SK-MEL-5 (cell line): ENCODE measurements at regions not wholly inside any gene's neighbourhood (a gene's known extent, or its start where the extent isn't known, plus 50 kb on each side); places are given as distances from the start of the nearest gene placed in this dataset.

Experiments used
- DNase-seq: peaks from one replicate; pipeline ENCODE4 v3.0.0-alpha.2; 2016; ENCODE audit warnings: low read depth, low spot score
- in situ Hi-C: cut with HindIII; loops from 2 replicates; pipeline ENCODE4 v1.10.0; 2016; ENCODE audit warnings: low sequenced_read_pairs, high pct_unique_total_duplicates, low pct_unique_long_range_greater_than_20kb

DNA sequence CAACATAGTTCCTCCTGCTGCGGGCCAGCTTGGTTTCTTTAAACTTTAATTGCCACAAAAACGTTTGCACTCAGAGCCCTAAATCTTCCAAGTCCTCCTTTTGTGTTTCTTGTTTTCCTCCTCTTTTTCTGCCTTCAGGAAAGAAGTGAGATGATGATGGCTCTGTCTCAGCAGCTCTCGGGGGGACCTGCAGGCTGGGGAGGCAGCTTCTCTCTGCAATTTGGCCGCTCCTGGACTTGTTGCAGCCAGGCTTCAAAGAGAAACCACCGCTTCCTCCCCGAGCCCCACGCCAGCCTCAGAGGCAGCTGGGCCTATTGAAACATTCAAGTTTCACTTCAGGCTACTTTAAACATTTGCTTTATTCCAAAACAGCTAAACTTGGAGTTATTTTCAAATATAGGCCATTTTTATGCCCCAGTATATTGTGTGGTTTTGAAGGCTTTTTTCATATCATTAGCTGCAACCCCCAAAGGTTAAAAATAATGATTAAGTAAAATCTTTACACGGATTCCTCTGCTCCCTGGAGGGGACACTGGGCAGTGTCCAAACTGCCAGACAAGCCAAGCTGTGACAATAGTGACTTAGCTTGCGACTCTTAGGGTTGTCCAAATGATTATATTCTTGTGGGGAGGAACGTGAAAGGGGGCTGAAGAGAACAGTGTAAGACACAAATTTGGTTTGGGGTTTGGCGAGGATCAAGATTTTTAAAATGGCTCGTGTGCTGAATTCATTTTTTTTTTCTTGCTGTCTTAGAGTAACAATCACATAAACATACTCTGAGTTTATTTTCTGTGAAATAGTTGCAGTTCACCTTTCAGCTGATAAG, 330.8 kb downstream of the DLEU7 start:
- DNase-seq: peak; percentile 66
- in situ Hi-C loops: no loop called here

DNA sequence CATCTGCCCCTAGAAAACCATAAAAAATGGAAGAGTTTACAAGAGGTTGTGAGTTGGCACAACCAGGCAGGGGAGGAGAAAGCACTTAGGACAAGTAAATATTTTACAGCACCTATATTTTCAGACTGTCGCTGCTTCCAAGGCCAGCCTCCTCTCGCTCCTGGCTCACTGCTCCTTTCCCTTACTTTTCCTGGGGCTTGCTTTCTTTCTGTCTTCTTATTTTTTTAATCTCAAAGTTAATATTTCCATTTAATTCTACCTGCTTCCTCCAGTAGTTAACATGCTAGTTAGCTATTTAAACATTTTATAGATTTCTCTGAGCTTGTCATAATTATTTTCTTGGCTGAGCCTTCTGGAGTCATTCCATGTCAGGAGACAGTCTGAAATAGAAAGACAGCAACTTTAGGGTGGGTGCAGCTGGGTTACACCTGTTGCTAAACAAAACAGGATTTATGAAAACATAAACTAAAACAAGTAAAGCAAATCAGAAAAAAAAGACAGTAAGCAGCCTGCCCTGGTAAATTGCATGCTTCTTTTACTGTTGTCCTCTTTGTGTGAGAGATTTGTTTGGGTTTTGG, 330.1 kb downstream of the DLEU7 start:
- DNase-seq: peak; percentile 26
- in situ Hi-C loops: no loop called here

DNA sequence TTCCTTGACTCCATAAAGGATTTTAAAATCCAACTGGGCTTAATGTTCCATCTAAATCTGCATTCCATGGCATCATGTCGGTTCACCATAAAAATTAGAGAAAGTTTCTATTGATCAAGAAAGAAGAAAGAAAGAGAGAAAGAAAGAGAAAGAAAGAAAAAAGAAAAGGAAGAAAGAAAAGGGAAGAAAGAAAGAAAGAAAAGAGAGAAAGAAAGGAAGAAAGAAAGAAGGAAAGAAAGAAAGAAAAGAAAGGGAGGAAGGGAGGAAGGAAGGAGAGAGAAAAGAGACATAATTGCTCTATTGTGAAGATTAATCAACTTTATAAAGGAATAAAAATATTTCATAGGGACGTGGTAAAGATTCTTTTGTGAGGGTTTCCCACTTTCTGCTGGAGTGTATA, 329.2 kb downstream of the DLEU7 start:
- in situ Hi-C loops: no loop called here
- no peak for DNase-seq

DNA sequence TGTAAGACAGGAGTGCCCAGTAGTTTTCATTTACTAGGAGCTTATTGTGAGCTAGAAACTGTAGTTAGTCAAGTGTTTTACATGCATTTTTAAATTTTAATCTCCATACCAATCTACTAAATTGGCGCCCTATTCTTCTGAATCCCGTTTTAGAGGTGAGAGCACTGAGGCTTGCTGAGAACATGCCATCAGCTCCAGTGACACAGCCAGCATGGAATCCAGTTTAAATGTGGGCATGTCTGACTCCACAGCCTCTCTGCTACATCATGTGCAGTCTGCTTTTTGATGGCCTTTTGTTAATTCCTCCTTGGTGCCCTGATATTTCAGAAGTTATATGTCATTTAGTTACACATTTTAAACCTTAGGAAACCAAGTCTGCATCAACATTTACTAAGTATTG, 325.4 kb downstream of the DLEU7 start:
- no peak for DNase-seq
- in situ Hi-C loops: no loop called here

DNA sequence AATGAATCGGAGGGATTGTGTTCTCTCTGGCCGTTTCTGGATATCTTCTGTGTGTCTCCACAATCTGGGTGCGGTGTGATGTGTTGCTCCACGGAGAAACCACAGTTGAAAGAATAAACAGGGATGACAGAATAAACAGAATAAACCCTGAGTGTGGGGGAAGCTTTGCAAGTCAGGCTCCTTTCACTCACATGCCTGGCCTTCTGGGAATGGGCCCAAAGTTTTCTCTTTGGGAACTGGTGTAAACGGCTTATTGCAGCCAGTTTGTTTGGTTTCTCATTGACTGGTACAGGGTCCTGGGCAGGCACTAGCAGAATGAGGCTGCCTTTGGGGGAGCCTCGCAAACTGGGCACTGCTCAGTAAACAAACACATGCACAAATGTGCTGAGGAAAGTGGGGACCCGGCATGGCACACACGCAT, 324.7 kb downstream of the DLEU7 start:
- in situ Hi-C loops: no loop called here
- peak; percentile 16 for DNase-seq

DNA sequence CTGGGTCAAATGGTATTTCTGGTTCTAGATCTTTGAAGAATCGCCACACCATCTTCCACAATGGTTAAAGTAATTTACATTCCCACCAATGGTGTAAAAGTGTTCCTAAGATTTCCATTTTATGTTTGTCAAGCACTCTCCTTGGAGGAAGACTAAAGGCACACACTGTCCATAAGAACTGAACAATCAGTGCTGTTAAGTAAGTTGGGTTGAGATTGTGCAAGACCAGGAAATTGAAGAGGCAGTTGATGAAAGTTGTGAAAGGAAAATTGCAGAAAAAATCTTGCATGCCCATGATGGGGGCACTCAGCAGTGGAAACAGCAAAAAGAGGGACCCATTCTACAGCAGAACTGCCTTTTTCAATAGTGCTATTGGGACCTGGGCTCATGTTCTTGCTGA, 323.6 kb downstream of the DLEU7 start:
- DNase-seq: no peak
- in situ Hi-C loops: no loop called here

DNA sequence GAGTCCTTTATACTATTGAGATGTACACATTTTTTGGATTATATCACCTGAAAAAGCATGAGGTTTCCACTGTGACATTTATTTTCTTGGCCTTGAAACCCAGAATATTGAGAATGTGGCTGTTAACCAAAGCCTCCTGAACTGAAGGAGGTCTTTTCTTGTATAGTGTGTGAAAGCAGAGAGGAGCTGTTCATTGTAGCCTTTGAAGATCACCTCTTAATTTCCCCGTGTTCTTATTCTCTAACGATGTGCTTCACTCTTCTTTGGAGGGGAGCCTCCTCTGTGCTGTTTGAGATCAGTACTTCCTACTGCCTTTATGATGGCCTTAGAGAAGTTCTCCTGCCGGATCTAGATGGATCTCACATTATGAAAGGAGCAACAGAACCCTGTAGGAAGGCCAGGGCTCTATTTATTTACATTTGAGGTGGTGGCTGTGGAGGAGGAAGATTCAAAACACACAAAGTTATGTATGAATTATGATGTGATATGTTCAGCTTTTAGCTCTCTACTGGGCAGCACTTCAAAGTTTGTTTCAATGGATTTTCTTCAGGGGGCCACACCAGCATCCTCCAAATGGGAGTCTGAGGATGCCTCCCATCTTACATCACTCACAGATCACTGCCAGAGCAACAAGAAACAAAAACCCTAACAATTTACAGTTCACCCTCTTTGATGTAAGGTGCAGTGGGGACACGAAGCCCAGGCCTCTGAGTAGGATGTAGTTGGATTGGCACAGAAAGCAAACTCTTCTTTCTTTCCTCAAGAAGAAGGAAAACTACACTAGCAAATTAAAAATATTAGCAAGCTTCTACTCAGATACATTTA, 322.3 kb downstream of the DLEU7 start:
- in situ Hi-C loops: no loop called here

DNA sequence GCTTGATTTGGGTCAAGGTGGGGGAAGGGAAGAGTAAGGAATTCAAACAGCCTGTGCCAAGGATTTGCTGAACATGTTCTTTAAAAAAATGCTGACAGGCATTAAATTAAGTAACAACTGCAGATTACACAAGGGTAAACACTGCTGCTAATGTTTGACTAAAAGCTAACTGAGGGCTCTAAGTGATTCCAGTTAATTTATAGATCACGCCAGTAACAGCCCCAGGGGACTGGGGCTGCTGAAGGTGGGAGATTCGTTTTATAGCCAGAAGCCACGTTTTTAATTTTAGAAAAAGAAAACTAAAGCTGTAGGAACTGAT, 321.7 kb downstream of the DLEU7 start:
- no peak for DNase-seq
- in situ Hi-C loops: no loop called here

More for the DNA sequence above, 322.3 kb downstream of the DLEU7 start:
- DNase-seq: no peak

DNA sequence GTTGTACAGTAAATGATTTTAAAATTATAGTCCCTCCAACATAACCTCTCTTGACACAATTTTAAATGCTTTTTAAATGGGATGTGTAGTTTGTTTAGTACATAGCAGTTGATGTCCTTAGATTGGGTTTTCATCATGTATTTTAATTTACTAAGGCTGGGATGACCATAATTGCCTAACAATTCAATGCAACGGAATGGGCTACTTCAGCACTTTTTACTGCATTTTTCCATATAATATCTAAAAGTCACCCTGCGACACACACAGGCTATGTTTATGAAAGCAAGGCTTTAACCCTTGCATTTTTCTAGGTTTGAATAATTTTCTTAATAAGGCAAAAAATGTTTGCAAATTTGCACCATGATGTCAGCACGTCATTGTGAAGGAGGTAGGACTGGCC, 321.0 kb downstream of the DLEU7 start:
- in situ Hi-C loops: no loop called here
- DNase-seq: no peak

DNA sequence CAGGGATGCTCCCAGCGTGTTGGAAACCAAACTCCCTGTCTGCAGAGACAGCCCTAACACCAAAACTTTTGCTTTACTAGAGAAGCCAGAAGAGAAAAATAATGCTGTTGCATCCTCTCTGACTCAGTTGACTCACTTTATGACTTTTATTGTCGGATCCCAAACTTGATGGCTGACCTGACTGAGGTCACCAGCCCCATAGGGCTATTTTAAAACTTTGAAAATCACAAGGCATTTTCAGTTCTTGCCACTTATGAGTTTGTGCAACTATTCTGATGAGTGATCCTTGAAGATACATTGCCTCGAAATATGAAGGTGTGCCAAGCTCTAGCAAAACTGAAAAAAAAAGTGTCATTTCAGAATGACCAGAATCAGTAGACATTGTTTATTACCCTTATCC, 320.2 kb downstream of the DLEU7 start:
- in situ Hi-C loops: no loop called here
- DNase-seq: no peak

DNA sequence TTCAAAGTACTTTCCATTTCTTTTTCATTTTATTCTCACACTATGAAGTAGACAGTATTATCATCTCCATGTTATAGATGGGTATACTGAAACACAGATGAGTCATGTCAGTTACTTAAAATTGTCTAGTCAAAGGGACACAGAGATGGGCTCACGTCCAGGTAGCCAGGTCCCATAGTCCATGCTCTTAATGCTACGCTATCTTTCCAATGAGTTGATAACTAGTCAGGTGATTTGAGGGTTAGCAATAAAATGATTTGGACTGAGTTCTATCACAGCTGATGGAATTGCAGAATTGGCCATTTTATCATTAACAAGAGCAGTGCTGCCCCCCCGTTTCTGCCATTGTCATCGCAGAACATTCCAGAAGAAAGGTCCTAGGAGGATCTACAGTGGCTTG, 318.9 kb downstream of the DLEU7 start:
- in situ Hi-C loops: no loop called here
- DNase-seq: no peak

DNA sequence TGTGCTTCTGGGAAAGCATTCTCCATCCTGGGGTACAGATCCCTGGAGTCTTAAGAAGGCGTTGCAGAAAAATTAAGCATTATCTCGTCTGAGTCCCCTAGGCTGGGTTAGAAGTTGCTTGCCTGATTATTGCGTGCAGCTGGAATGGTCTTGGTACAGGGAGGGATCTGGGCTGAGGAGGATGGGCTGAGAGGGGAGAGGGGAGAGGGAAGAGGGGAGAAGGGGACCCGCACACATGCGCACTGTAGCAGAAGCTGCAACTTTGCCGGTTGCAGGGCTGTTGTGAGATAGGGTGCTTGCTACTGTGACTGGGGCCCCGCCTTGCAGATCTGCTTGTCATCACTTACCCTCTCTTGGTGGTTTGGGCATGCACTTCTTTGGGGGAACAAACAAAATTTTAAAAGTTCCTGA, 316.8 kb downstream of the DLEU7 start:
- DNase-seq: no peak
- in situ Hi-C loops: no loop called here

DNA sequence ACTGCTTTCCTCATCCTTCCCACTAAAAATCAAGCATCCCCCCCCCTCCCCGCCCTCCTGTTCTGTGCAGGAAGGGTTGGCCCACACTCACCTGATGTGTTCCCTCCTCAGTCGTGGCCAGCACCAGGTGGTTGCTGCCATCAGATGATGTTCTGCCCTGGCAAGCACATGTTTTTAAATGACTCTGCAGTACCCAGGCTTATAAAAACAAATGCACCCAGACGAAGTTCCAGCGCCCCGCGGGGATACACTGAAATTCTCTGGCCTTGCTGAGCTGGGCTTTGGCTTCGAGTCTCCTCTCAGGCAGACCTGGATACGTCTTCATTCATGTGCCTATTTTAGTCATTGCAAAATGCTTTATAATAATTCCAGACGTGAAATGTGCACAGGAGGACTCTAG, 316.3 kb downstream of the DLEU7 start:
- in situ Hi-C loops: no loop called here
- DNase-seq: no peak

DNA sequence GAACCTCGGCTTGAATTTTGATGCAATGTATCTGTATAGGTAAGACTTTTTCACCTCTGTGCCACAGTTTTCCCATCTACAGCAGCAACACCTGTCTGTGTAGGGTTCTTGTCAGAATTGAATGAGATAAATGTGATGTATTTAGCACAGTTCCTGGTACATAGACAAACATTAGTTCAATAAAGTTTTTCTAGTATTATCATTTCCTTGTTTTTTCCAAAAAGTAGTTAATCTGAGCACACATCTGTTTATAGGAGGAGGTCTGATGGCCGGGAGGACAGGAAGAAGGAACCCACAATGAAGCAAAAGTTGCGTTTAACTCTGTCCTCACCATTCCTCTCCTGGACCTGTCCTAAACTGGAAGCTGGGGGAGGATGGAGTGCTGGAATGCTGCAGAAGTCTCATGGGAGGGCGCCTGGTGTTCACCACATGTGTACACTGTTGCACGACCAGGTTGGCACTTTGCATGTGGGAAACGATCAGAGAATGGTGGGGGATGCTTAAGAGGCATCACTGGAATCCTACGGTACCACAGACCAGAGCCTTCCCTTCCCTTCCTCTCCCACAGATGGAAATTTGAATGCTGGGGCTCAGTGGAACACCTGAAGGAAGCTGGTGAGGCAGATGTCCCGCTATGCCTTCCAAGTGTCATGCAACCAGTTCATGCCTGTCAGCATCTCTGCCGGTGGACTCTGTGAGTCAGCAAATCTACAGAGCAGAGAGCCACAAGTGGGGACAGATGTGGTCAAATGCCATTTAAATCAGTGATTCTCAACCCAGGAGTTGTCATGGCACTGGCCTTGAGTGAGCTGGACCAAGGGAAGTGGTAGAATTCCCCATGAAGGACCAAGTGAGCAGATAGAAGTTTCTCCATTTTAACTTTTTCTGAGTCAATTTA, 315.6 kb downstream of the DLEU7 start:
- no peak for DNase-seq
- in situ Hi-C loops: no loop called here

DNA sequence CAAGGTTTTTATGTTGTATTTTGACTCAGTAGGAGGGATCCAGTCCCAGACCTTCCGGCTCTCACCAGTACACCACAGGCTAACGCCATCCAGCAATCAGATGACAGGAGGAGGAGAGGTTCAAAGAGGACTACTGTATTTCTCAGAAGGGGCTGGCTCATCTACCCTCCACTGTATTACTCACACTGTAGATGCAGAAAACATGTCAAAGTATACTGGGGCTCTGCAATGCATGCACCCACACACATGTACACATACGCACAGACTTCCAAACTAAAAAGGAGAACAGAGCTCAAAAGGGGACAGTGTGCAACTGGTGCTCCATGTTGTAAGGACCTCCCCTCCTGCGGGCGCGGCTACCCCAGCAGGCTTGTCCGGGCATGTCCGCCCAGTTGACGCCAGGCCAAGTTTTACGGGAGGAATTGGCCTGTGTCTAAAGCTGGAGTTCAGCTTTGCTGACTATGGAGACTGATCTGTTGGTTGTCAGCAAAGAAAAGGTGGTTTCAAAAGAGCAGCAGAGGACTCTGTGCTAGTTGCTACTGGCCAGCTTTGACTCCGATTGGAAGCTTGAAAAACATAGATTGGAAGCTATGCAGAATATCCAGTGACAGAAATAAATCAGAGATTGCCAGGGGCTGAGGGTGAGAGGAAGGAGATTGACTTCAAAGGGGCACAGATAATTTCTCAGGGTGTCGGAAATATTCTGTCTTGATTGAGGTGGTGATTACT, 314.2 kb downstream of the DLEU7 start:
- in situ Hi-C loops: no loop called here
- peak; percentile 97 for DNase-seq

DNA sequence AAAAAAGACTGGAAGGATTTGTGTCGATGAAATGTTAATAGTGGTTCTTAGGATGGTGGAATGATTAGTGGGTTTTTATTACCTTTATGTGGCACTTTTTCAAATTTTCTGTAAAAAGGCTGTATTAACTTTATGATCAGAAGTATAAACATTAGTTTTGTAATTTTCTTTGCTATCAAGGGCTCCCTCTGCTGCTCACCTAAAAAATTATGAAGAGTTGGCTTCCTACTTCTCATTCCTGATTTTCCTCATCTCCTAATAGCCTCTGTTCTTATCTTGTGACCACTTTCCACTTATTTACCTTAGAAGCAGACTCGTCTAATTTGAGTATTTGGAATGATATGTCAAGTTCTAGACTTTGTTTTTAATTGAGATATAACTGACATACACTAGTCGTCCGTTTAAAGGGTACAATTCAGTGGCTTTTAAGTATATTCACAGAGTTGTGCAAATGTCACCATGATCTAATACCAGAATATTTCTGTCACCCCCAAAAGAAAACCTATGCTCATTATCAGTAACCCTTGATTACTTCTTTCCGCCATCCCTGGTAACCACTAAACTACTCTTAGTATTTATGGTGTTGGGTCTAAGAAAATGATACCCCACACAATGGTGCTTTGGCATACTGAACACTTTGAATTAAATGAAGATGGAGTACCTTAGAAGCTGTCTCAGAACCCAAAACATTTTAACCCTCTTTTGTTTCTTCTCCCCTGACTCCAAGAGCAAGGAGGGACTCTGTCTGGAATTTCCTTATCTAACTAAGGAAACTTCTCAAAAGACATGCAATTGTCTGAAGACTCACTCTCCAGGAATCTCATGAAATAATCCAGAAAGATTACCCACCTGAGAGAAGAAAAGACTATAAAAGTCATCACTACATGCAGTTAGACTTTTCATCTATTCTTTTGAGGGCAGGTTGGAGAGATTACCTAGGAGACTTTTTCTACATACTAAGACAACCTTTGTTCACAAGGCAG, 311.3 kb downstream of the DLEU7 start:
- DNase-seq: peak; percentile 72
- in situ Hi-C loops: no loop called here
